Activated CD4-positive, alpha-beta T cell treated with anti-CD3 and anti-CD28 coated beads, Interleukin-2, Interleukin-6, amounts not matched to agents 100 ng/mL and 50 ng/mL, durations not matched to agents 16 hours and 8 hours (primary cell): ENCODE measurements at regions not wholly inside any gene's neighbourhood (a gene's known extent, or its start where the extent isn't known, plus 50 kb on each side); places are given as distances from the start of the nearest gene placed in this dataset.

ENCODE experiments used
- DNase-seq: peaks from one replicate; pipeline ENCODE4 v3.0.0-alpha.2; 2020

- DNase-seq: no peak
Measured at GRCh38 chr18:78085241-78086185, 835.9 kb downstream of the GALR1 start.

GRCh38 chr18:78086931-78087330, 837.3 kb downstream of the GALR1 start:
- DNase-seq: no peak

DNA sequence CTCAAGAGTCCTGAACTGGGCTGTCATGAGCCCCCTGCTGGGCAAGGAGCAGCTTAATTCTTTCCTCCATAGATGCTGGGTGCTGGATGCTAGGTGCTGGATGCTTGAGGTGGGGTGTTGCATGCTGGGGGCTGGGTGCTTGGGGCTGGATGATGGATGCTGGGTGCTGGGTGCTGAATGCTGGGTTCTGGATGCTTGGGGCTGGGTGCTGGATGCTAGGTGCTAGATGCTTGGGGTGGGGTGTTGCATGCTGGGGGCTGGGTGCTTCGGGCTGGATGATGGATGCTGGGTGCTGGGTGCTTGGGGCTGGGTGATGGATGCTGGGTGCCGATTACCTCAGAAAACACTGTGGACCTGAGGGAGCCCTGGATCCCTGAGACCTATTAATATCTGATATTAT, 837.7 kb downstream of the GALR1 start:
- DNase-seq: no peak

DNA sequence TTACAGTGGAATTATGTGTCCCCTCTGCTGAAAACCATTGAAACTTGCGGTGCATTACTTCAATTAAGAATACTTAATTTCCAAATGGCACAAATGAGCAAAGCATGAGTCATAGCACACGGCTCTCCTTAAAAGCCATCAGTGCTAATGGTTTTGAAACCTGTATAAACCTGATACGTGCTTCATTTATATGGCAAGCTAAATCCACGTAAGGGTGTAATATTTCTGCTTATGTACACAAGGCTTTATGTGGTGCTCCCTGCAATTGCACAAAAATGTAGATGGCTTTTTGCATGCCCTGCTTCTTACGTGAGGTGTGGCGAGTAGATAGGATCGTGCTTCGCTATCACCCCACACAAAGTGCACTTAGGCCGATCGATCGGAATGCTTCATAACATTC, 840.9 kb downstream of the GALR1 start:
- DNase-seq: no peak

GRCh38 chr18:78092901-78093300, 843.3 kb downstream of the GALR1 start:
- DNase-seq: no peak

DNA sequence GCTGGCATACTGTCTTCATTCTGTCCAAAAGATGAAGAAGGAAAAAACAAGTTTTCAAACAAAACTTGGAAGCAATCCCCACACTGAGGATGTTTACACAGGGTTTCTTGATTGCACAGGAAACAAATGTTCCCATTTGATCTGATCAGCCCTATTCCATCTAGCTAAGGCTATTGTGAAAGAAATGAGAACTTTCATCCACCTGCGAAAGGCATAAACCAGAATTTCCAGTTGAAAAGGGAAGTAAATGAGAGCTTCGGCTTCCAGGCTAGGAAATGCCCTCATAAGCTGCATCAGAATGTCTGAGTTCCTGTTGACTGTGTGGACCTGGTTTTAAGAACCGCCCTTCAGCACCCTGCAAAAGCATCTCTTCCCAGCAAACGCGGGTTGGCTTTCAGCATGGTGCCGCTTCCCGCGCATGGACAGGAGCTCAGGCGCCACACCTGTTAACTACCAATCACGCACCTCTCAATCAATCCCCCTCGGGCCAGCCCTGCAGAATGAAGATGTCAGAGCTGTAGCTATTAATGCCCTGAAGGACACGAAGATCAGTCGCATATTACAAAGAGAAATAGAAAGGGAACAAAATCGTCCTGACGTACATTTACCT, 850.4 kb downstream of the GALR1 start:
- DNase-seq: no peak

- no peak for DNase-seq
Measured at GRCh38 chr18:78101091-78101490, 851.4 kb downstream of the GALR1 start.

DNA sequence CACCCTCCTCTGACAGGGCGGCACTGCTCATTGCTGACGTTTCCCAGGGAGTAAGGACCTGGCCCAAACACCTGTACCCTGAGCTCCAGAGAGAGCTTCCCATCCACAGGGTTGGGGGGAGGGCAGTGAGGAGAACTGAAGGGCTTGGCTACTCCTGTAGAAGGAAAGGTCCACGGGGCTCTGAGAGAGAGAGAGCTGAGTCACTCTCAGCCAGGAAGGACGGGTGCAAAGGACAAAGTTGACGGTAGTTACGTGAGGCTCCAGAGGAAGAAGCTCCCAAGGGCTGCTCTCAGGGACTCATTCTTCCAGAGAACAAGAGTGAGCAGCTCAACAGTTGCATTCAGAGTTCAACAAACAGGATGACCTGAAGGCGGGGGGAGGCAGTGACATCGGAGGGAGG, 852.5 kb downstream of the GALR1 start:
- DNase-seq: no peak

DNA sequence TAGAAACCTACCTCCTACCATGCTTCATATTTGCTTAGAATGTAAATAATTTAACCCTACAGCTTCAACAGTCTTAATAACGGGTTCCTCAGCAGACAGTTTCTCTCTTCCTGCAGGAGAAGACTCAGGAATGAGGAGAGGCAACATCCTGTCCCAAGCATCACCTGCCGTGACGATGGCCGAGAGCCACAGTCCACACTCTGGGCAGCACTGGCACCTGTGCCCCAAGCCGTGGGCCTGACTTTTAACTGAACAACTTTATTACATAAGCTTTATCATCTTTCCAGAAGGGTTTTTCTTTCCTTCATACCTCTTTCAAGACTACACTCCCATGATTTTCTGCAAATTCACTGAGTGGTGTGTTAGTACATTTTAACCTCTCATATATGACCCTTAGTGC, 856.0 kb downstream of the GALR1 start:
- no peak for DNase-seq

- no peak for DNase-seq
Measured at GRCh38 chr18:78106946-78107345, 857.3 kb downstream of the GALR1 start.

- no peak for DNase-seq
Measured at GRCh38 chr18:78107363-78107762, 857.7 kb downstream of the GALR1 start.

GRCh38 chr18:78108554-78108953, 858.9 kb downstream of the GALR1 start:
- no peak for DNase-seq

DNA sequence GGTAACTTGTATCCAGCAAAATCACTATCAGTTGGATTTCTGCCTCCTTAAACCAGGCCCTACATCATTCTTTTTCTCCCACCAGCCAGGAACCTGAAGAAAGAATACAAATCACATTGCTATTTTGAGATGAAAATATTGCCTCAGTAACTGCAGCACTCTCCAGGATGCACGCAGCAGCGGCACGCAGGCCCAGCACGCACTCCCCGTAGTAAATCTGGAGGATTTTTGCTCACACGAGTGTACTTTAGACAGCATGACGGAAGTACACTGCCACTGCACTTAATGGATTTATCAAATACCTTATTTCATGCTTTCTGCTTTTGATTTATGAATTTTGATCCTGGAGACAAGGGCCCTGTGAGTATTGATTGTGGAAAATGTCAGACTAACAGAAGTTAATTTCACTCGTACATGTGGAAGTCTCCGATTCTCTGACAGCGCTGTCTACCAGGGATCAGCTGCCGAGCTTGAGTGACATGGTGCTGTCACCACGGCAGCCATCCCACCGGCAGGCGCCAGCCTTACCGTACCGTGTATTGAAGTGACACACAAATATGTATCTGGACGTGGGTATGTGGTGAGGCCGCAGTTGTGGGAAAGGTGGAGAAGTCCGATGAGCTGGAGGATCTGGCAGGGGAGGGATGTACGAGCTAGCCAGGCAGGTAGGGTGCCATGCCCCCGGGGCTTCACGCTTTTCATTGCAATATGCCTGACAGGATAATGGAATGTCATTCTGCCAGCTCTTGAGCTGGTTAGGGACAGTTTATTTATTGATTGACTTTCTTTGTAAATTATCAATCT, 863.7 kb downstream of the GALR1 start:
- no peak for DNase-seq

GRCh38 chr18:78113940-78114251, 864.2 kb downstream of the GALR1 start:
- no peak for DNase-seq

- DNase-seq: no peak
Measured at GRCh38 chr18:78115896-78116561, 863.6 kb upstream of the SALL3 start.

- DNase-seq: no peak
Measured at GRCh38 chr18:78123144-78123909, 856.3 kb upstream of the SALL3 start.

GRCh38 chr18:78123926-78124797, 855.5 kb upstream of the SALL3 start:
- DNase-seq: no peak

DNA sequence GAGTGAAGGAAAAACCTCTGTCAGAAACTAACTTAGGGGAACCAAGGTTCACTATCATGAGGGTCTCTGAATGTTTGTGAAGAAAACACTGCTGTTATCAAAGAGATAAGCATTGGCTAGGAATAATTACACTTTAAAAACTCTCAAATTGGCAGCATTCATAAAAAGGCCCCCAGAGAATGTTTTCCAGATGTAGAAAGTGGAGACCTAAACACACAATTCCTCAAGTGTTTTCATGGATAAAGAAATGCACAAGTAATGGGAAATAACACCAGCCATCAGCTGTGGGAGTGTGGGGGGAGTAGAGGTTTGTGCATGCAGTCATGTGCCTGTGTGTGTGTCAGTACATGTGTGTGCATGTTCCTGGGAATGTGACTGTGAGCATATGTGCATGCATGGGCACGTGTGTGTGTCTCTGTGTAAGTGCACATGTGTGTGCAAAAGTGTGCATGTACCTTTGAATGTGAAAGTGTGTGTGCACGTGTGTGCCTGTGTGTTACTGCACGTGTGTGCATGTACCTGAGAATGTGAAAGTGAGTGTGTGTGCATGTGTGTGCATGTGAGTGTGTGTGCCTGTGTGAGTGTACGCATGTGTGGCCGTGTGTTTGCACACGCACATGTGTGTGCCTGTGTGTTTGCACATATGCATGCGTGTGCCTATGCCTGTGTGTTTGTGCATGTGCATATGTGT, 854.3 kb upstream of the SALL3 start:
- no peak for DNase-seq

DNA sequence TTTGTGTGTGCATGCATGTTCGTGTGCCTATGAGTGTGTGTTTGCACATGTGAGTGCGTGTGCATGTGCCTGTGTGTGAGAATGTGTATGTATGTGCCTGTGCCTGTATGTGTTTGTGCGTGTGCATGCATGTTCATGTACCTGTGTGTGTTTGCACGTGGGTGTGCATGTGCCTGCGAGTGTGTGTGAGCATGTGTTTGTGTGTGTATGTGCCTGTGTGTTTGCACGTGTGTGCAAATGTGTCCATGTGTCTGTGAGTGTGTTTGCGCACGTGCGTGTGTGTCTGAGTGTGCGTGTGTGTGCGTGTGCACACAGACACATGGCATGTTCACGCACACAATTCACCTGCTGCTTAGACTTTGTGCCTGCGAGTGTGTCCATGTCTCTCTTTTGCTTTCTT, 853.5 kb upstream of the SALL3 start:
- no peak for DNase-seq

DNA sequence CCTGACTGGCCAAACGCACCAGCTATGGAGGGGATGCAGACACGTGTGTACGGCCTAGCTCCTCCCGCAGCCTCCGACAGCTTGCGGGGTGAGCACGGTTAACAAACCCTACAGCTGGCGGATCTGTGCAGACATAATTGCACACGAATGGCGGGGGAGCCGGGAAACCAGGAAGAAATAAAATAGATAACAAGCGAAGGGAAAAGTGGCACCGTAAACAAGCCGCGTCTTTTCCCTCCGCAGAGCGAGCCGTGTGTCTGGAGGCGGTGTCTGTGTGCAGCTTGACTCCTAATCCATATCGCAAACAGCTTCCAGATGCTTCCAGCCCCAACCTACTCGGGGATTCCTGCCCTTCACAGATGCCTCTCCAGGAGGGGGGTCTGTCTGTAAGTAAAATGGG, 853.1 kb upstream of the SALL3 start:
- DNase-seq: no peak

- DNase-seq: no peak
Measured at GRCh38 chr18:78127041-78127440, 852.6 kb upstream of the SALL3 start.
